GM12878 (cell line): ENCODE measurements at regions not wholly inside any gene's neighbourhood (a gene's known extent, or its start where the extent isn't known, plus 50 kb on each side); places are given as distances from the start of the nearest gene placed in this dataset.

Experiments used
- ATAC-seq: fragments of 200-7000 bp; cut with Tn5 transposase; 3 replicates; pipeline ENCODE4 v1.9.1; 2020; ENCODE audit warnings: mild to moderate bottlenecking, moderate library complexity
- BruUV-seq: library from RNA; stranded (reverse); fragments of 400-500 nt; replicated peaks from 2 replicates; lab custom pipeline; 2021; lab: Mats Ljungman, UMichigan
- CTCF ChIA-PET: fragments of 300-600 bp; sonication (Branson Sonifier 250); formaldehyde crosslinking; extraction: SDS; loops from one replicate; lab custom pipeline; 2021; ENCODE audit warnings: inconsistent platforms; lab: Yijun Ruan, JAX
- POLR2A ChIA-PET: fragments of 350-600 bp; formaldehyde crosslinking; extraction: SDS; loops from one replicate; lab custom pipeline; 2021; ENCODE audit warnings: inconsistent platforms; lab: Charles Lee
- RAD21 ChIA-PET: fragments of 300-600 bp; sonication (Branson Sonifier 250); formaldehyde crosslinking; loops from one replicate; lab custom pipeline; 2023; ENCODE audit warnings: antibody characterized with exemption; ENCODE audit not compliant: unreplicated experiment; lab: Charles Lee
- SMC1A ChIA-PET: fragments of 300-600 bp; sonication (Branson Sonifier 250); formaldehyde crosslinking; loops from one replicate; lab custom pipeline; 2023; ENCODE audit not compliant: unreplicated experiment, uncharacterized antibody; lab: Charles Lee
- DNase-seq: peaks from one replicate; pipeline ENCODE4 v3.0.0-alpha.2; 2011; ENCODE audit warnings: low read depth, low spot score
- FAIRE-seq: peaks from 3 replicates; lab custom pipeline; 2011; peaks lifted over from hg19 to GRCh38; lab: Jason Lieb, UNC
- H2AFZ ChIP-seq: 2 replicates; pipeline ENCODE4 v1.6.0; 2011; ENCODE audit warnings: low read depth, low read length, control low read depth; ENCODE audit not compliant: control insufficient read depth
- H3K27ac ChIP-seq: 2 replicates; pipeline ENCODE4 v1.5.1; 2011; ENCODE audit warnings: control low read depth; ENCODE audit not compliant: control insufficient read depth, insufficient read depth
- H3K27me3 ChIP-seq, 2 experiments: replicated peaks in 1 of 2; 2 replicates each; pipeline versions ENCODE4 v1.6.0 to v1.6.1; 2011; ENCODE audit warnings: low read length in 1 of 2; ENCODE audit not compliant: control insufficient read depth in 2 of 2, insufficient read depth in 2 of 2
- H3K36me3 ChIP-seq, 2 experiments: 2 replicates each; pipeline ENCODE4 v1.5.1; 2011; ENCODE audit warnings: low read length in 1 of 2; ENCODE audit not compliant: control insufficient read depth in 2 of 2, insufficient read depth in 2 of 2
- H3K4me1 ChIP-seq: 2 replicates; pipeline ENCODE4 v1.6.1; 2011; ENCODE audit warnings: mild to moderate bottlenecking, low read length, moderate library complexity, mixed read lengths; ENCODE audit not compliant: control insufficient read depth, insufficient read depth
- H3K4me2 ChIP-seq: 2 replicates; pipeline ENCODE4 v1.6.0; 2011; ENCODE audit warnings: control low read depth; ENCODE audit not compliant: control insufficient read depth, insufficient read depth
- H3K4me3 ChIP-seq: fragments of 200-600 bp; sonication (generic); 2 replicates; pipeline ENCODE4 v1.5.1; 2016
- H3K79me2 ChIP-seq: 2 replicates; pipeline ENCODE4 v1.6.0; 2011; ENCODE audit warnings: low read length; ENCODE audit not compliant: control insufficient read depth, insufficient read depth
- H3K9ac ChIP-seq: 2 replicates; pipeline ENCODE4 v1.8.0; 2011; ENCODE audit warnings: low read length, control low read depth, mixed read lengths; ENCODE audit not compliant: control insufficient read depth, insufficient read depth
- H3K9me3 ChIP-seq: replicated peaks from 3 replicates; pipeline ENCODE4 v1.5.1; 2011; ENCODE audit warnings: mild to moderate bottlenecking, low read length; ENCODE audit not compliant: control insufficient read depth, insufficient read depth
- H4K20me1 ChIP-seq: 2 replicates; pipeline ENCODE4 v1.6.0; 2011; ENCODE audit not compliant: control insufficient read depth, insufficient read depth
- ASH2L ChIP-seq: fragments of 300-600, 200-600 bp; sonication (generic); IDR thresholded peaks from 2 replicates; pipeline ENCODE4 v1.6.1; 2017; ENCODE audit warnings: low read depth, mild to moderate bottlenecking, borderline replicate concordance
- ATF7 ChIP-seq: fragments of 450-650 bp; IDR thresholded peaks from 2 replicates; pipeline ENCODE4 v1.6.1; 2016; ENCODE audit warnings: low read depth, mild to moderate bottlenecking
- BCL11A ChIP-seq: IDR thresholded peaks from 2 replicates; pipeline ENCODE4 v1.6.1; 2011; ENCODE audit warnings: low read depth, low read length
- BCLAF1 ChIP-seq: fragments of 450-650 bp; IDR thresholded peaks from 2 replicates; pipeline ENCODE4 v1.6.1; 2017; ENCODE audit warnings: antibody characterized with exemption, mild to moderate bottlenecking, moderate library complexity
- MEF2A ChIP-seq: IDR thresholded peaks from 2 replicates; pipeline ENCODE4 v1.6.1; 2011; ENCODE audit warnings: low read depth, mild to moderate bottlenecking, low read length, moderate library complexity; ENCODE audit not compliant: insufficient read depth
- MEF2B ChIP-seq: fragments of 450-650 bp; IDR thresholded peaks from 2 replicates; pipeline ENCODE4 v1.6.1; 2018; ENCODE audit warnings: mild to moderate bottlenecking, moderate library complexity; ENCODE audit not compliant: partially characterized antibody, poor library complexity, severe bottlenecking
- MTA3 ChIP-seq: IDR thresholded peaks from 2 replicates; pipeline ENCODE4 v1.6.1; 2012; ENCODE audit warnings: low read length, inconsistent platforms, borderline replicate concordance
- MXI1 ChIP-seq: fragments of 150-350 bp; IDR thresholded peaks from 2 replicates; pipeline ENCODE4 v1.6.1; 2011; ENCODE audit warnings: low read depth, mild to moderate bottlenecking, inconsistent platforms, low read length, improper control_type of control experiment
- PAX8 ChIP-seq: fragments of 450-650 bp; IDR thresholded peaks from 2 replicates; pipeline ENCODE4 v1.6.1; 2017; ENCODE audit warnings: mild to moderate bottlenecking, moderate library complexity
- RB1 ChIP-seq: fragments of 450-650 bp; formaldehyde crosslinking; IDR thresholded peaks from 2 replicates; pipeline ENCODE4 v1.6.1; 2017; ENCODE audit warnings: mild to moderate bottlenecking, borderline replicate concordance
- RELB ChIP-seq: fragments of 450-650 bp; IDR thresholded peaks from 2 replicates; pipeline ENCODE4 v1.6.1; 2017; ENCODE audit warnings: low read depth, mild to moderate bottlenecking, moderate library complexity
- REST ChIP-seq: IDR thresholded peaks from 2 replicates; pipeline ENCODE4 v1.6.1; 2012; ENCODE audit warnings: mild to moderate bottlenecking, low read depth, low read length
- RUNX3 ChIP-seq: IDR thresholded peaks from 2 replicates; pipeline ENCODE4 v1.6.1; 2012; ENCODE audit warnings: low read length, inconsistent platforms
- SREBF1 ChIP-seq: IDR thresholded peaks from 2 replicates; pipeline ENCODE4 v1.6.1; 2012; ENCODE audit warnings: mild to moderate bottlenecking, low read length
- ZBED1 ChIP-seq: IDR thresholded peaks from 2 replicates; pipeline ENCODE4 v1.6.1; 2016; ENCODE audit warnings: borderline replicate concordance
- WGBS: methylation state at CpG from one replicate; pipeline ENCODE4 v1.1.6; 2016; ENCODE audit warnings: low lambda C conversion rate; ENCODE audit not compliant: insufficient replicate concordance, insufficient coverage; ENCODE audit errors: missing lambda C conversion rate; 5-methylcytosine and 5-hydroxymethylcytosine counted together
- in situ Hi-C: fragments of 300-500 bp; cut with MboI; formaldehyde crosslinking; loops from 9 replicates; pipeline ENCODE4 v1.14.3; 2018; ENCODE audit warnings: mixed read lengths
- intact Hi-C: fragments of 100-400 bp; cut with micrococcal nuclease; formaldehyde crosslinking; loops from one replicate; pipeline ENCODE4 v1.14.2; 2022; ENCODE audit not compliant: unreplicated experiment

- no peak for TF ChIP-seq MXI1
- no peak for TF ChIP-seq MEF2B
- no peak for TF ChIP-seq ATF7
- no peak for TF ChIP-seq REST
- TF ChIP-seq, all 136 proteins: peak for 0
Measured at GRCh38 chr1:187078916-187079315, 250.2 kb downstream of the PLA2G4A start (continued).

GRCh38 chr1:187079330-187079729 lies 250.6 kb downstream of the PLA2G4A start:
- Histone ChIP-seq H3K36me3 (no peaks in the 10 kb centered on the region), H3K9me3 (no peaks in the 10 kb centered on the region), H3K4me1 (no peaks in the 10 kb centered on the region), H3K27me3 (no peaks in the 10 kb centered on the region), H4K20me1 (no peaks in the 10 kb centered on the region), H3K27ac (no peak overlapping the region), H3K79me2 (no peaks in the 10 kb centered on the region), H2AFZ (no peak overlapping the region), H3K4me2 (no peak overlapping the region), H3K4me3 (no peak overlapping the region), H3K9ac (no peak overlapping the region)
- CTCF ChIA-PET = no interaction called here
- in situ Hi-C loops = no loop called here
- FAIRE-seq = no peak
- intact Hi-C loops = no loop called here
- RAD21 ChIA-PET = no interaction called here
- BruUV-seq = no TSS peak
- ATAC-seq = no peak
- DNase-seq = no peak
- SMC1A ChIA-PET = interaction anchor here (1.3 kb wide), 1 partner anchor 14 kb away, joined by 3 read pairs; no protein-coding TSS in a partner anchor
- 79% methylated on average over 6 of the region's 6 CpGs for WGBS
- POLR2A ChIA-PET = no interaction called here
- TF ChIP-seq BCL11A = no peak
- TF ChIP-seq RUNX3 = no peak
- TF ChIP-seq ASH2L = no peak
- TF ChIP-seq MEF2A = no peak
- no peak for TF ChIP-seq RB1
- TF ChIP-seq BCLAF1 = no peak
- no peak for TF ChIP-seq MTA3
- TF ChIP-seq RELB = no peak
- TF ChIP-seq SREBF1 = no peak
- no peak for TF ChIP-seq MXI1
- TF ChIP-seq PAX8 = no peak
- no peak for TF ChIP-seq ZBED1
